Right cardiac atrium (tissue), 5 donors: ENCODE measurements at regions not wholly inside any gene's neighbourhood (a gene's known extent, or its start where the extent isn't known, plus 50 kb on each side); places are given as distances from the start of the nearest gene placed in this dataset.
"Not testable (repeated sequence)": the region's sequence is repeated elsewhere in the genome, so short reads cannot be mapped to it uniquely, and the experiment has no call there.

Experiments
- ATAC-seq, 2 donors: fragments of 200-7000 bp; cut with Tn5 transposase; one replicate each; pipeline versions ENCODE4 v1.8.0 to v1.9.1; 2020; ENCODE audit warnings: moderate library complexity in 2 of 2, mild to moderate bottlenecking in 1 of 2
- DNase-seq, 3 donors: peaks; one replicate each; pipeline ENCODE4 v3.0.0-alpha.2; 2020
- H3K27ac ChIP-seq: one replicate; pipeline ENCODE4 v1.5.1; 2013; ENCODE audit warnings: mild to moderate bottlenecking, low read length, control low read depth, moderate library complexity
- H3K27me3 ChIP-seq: one replicate; pipeline ENCODE4 v1.6.1; 2013; ENCODE audit not compliant: control insufficient read depth, insufficient read depth
- H3K4me1 ChIP-seq: one replicate; pipeline ENCODE4 v1.6.1; 2013; ENCODE audit warnings: low read length; ENCODE audit not compliant: control insufficient read depth, insufficient read depth
- H3K4me3 ChIP-seq: one replicate; pipeline ENCODE4 v1.5.1; 2013; ENCODE audit warnings: low read length, control low read depth
- H3K9me3 ChIP-seq: one replicate; pipeline ENCODE4 v1.6.1; 2013; ENCODE audit warnings: low read length; ENCODE audit not compliant: control insufficient read depth
- WGBS: extraction: QIAGEN DNeasy Blood & Tissue Kit; methylation state at CpG from one replicate; pipeline ENCODE4 v1.1.7; 2013; 5-methylcytosine and 5-hydroxymethylcytosine counted together
- intact Hi-C, 4 donors: fragments of 100-400 bp; cut with DNase I; formaldehyde crosslinking; loops; one replicate each; pipeline versions ENCODE4 v1.11.0 to v1.14.0; 2022 to 2023
- donor health status: healthy with polysubstance abuse.
- donor health status: DM: no; HTN: yes; CAD: no.
- donor health status: DM: no; HTN: no; CAD: no.
- donor health status: DM: no; HTN: yes; CAD: no; lungs with severe emphysema.
- donor health status: DM: yes; HTN: yes; CAD: no.

GRCh38 chr7:49060743-49061142, 136.4 kb downstream of the CDC14C start:
- no peaks in the 10 kb centered on the region for H3K27me3 ChIP-seq
- H3K27ac ChIP-seq = no peak overlapping the region
- no peaks in the 10 kb centered on the region for H3K9me3 ChIP-seq
- intact Hi-C loops = no loop called here
- WGBS = 87% methylated on average over 3 of the region's 3 CpGs
- no peaks in the 10 kb centered on the region for H3K4me1 ChIP-seq
- ATAC-seq (no peak), DNase-seq (no peak)
- no peak overlapping the region for H3K4me3 ChIP-seq

GRCh38 chr7:49074538-49074937, 150.2 kb downstream of the CDC14C start:
- DNase-seq (no peak), ATAC-seq (no peak)
- no peak overlapping the region for H3K4me3 ChIP-seq
- no peaks in the 10 kb centered on the region for H3K27me3 ChIP-seq
- no peaks in the 10 kb centered on the region for H3K9me3 ChIP-seq
- 69% methylated on average over 2 of the region's 2 CpGs for WGBS
- no peak overlapping the region for H3K27ac ChIP-seq
- no peaks in the 10 kb centered on the region for H3K4me1 ChIP-seq
- intact Hi-C loops = no loop called here

GRCh38 chr7:49080896-49081475, 156.6 kb downstream of the CDC14C start:
- Histone ChIP-seq H3K9me3 (no peaks in the 10 kb centered on the region), H3K27me3 (no peaks in the 10 kb centered on the region), H3K4me3 (no peak overlapping the region), H3K27ac (no peak overlapping the region), H3K4me1 (no peaks in the 10 kb centered on the region)
- intact Hi-C loops = no loop called here
- no peak for DNase-seq
- WGBS = 63% methylated on average over 2 of the region's 2 CpGs
- peak in 1 of 2 donors; percentile 71 for ATAC-seq

- no peak overlapping the region for H3K27ac ChIP-seq
- no peaks in the 10 kb centered on the region for H3K9me3 ChIP-seq
- intact Hi-C loops = no loop called here
- DNase-seq (no peak), ATAC-seq (no peak)
- no peaks in the 10 kb centered on the region for H3K27me3 ChIP-seq
- H3K4me1 ChIP-seq = no peaks in the 10 kb centered on the region
- H3K4me3 ChIP-seq = no peak overlapping the region
These were observed 163.7 kb downstream of the CDC14C start for GRCh38 chr7:49088017-49088416.

- Histone ChIP-seq H3K4me1 (no peaks in the 10 kb centered on the region), H3K9me3 (no peaks in the 10 kb centered on the region), H3K4me3 (no peak overlapping the region), H3K27me3 (no peaks in the 10 kb centered on the region), H3K27ac (no peak overlapping the region)
- no peak for DNase-seq
- no peak for ATAC-seq
- intact Hi-C loops = no loop called here
- 62% methylated on average over 2 of the region's 2 CpGs for WGBS
These were observed 165.4 kb downstream of the CDC14C start for GRCh38 chr7:49089717-49090116.

- no peaks in the 10 kb centered on the region for H3K9me3 ChIP-seq
- no peak overlapping the region for H3K4me3 ChIP-seq
- WGBS = 31% methylated on average over 3 of the region's 3 CpGs
- intact Hi-C loops = no loop called here
- H3K27me3 ChIP-seq = no peaks in the 10 kb centered on the region
- ATAC-seq (no peak), DNase-seq (no peak)
- H3K4me1 ChIP-seq = no peaks in the 10 kb centered on the region
- H3K27ac ChIP-seq = no peak overlapping the region
These were observed 166.7 kb downstream of the CDC14C start for GRCh38 chr7:49091089-49091488.

GRCh38 chr7:49091519-49091918, 167.2 kb downstream of the CDC14C start:
- Histone ChIP-seq H3K9me3 (no peaks in the 10 kb centered on the region), H3K4me1 (no peaks in the 10 kb centered on the region), H3K27me3 (no peaks in the 10 kb centered on the region), H3K27ac (no peak overlapping the region), H3K4me3 (no peak overlapping the region)
- WGBS = 54% methylated on average over 2 of the region's 2 CpGs
- DNase-seq (no peak), ATAC-seq (no peak)
- intact Hi-C loops = no loop called here

- Histone ChIP-seq H3K9me3 (no peaks in the 10 kb centered on the region), H3K27ac (no peak overlapping the region), H3K27me3 (no peaks in the 10 kb centered on the region), H3K4me1 (no peaks in the 10 kb centered on the region), H3K4me3 (no peak overlapping the region)
- WGBS = 44% methylated on average over 1 of the region's 1 CpG
- ATAC-seq = peak; percentile 53 to 56
- intact Hi-C loops = no loop called here
- DNase-seq = no peak
These were observed 168.9 kb downstream of the CDC14C start for GRCh38 chr7:49093218-49093617.

- no peaks in the 10 kb centered on the region for H3K4me1 ChIP-seq
- no peaks in the 10 kb centered on the region for H3K9me3 ChIP-seq
- no peaks in the 10 kb centered on the region for H3K27me3 ChIP-seq
- DNase-seq = no peak
- H3K4me3 ChIP-seq = no peak overlapping the region
- no peak for ATAC-seq
- no peak overlapping the region for H3K27ac ChIP-seq
- intact Hi-C loops = no loop called here
- 78% methylated on average over 2 of the region's 2 CpGs for WGBS
These were observed 170.5 kb downstream of the CDC14C start for GRCh38 chr7:49094866-49095265.

GRCh38 chr7:49099587-49100326, 175.4 kb downstream of the CDC14C start:
- 80% methylated on average over 5 of the region's 5 CpGs for WGBS
- Histone ChIP-seq H3K9me3 (no peaks in the 10 kb centered on the region), H3K4me3 (no peak overlapping the region), H3K4me1 (no peaks in the 10 kb centered on the region), H3K27me3 (no peaks in the 10 kb centered on the region), H3K27ac (no peak overlapping the region)
- ATAC-seq (no peak), DNase-seq (no peak)
- intact Hi-C loops = no loop called here

- H3K27ac ChIP-seq, ATAC-seq, DNase-seq, H3K9me3 ChIP-seq, H3K4me3 ChIP-seq, intact Hi-C loops, H3K27me3 ChIP-seq, H3K4me1 ChIP-seq: not testable (repeated sequence)
- WGBS = 36% methylated on average over 8 of the region's 8 CpGs
These were observed 176.8 kb downstream of the CDC14C start for GRCh38 chr7:49100908-49101740.
